H9 (cell line): ENCODE measurements at regions not wholly inside any gene's neighbourhood (a gene's known extent, or its start where the extent isn't known, plus 50 kb on each side); places are given as distances from the start of the nearest gene placed in this dataset.

Experiments
- DNase-seq: peaks from one replicate; pipeline ENCODE4 v3.0.0-alpha.2; 2017
- H2AFZ ChIP-seq: one replicate; pipeline ENCODE4 v1.6.1; 2013; ENCODE audit warnings: mild to moderate bottlenecking, low read length, control low read depth, moderate library complexity
- H2AK5ac ChIP-seq: 2 replicates; pipeline ENCODE4 v1.6.1; 2013; ENCODE audit warnings: low read length, control low read depth, mixed read lengths; ENCODE audit not compliant: insufficient read length
- H2BK120ac ChIP-seq: one replicate; pipeline ENCODE4 v1.6.1; 2013; ENCODE audit warnings: low read depth, mild to moderate bottlenecking, low read length, control low read depth, inconsistent platforms; ENCODE audit not compliant: poor library complexity, severe bottlenecking
- H2BK12ac ChIP-seq: 2 replicates; pipeline ENCODE4 v1.6.1; 2013; ENCODE audit warnings: low read length, control low read depth, mixed read lengths, low read depth; ENCODE audit not compliant: insufficient read length
- H2BK15ac ChIP-seq: 2 replicates; pipeline ENCODE4 v1.6.1; 2013; ENCODE audit warnings: low read depth, low read length, control low read depth
- H2BK20ac ChIP-seq: one replicate; pipeline ENCODE4 v1.6.1; 2013; ENCODE audit warnings: low read depth, mild to moderate bottlenecking, low read length, control low read depth, inconsistent platforms; ENCODE audit not compliant: poor library complexity, severe bottlenecking
- H2BK5ac ChIP-seq: 2 replicates; pipeline ENCODE4 v1.6.1; 2013; ENCODE audit warnings: low read length, control low read depth, mixed read lengths; ENCODE audit not compliant: insufficient read length
- H3K14ac ChIP-seq: 2 replicates; pipeline ENCODE4 v1.6.1; 2013; ENCODE audit warnings: low read length, control low read depth; ENCODE audit not compliant: insufficient read depth
- H3K18ac ChIP-seq: 2 replicates; pipeline ENCODE4 v1.6.1; 2013; ENCODE audit warnings: low read depth, mild to moderate bottlenecking, mixed read lengths, low read length, control low read depth; ENCODE audit not compliant: insufficient read length
- H3K23ac ChIP-seq: 2 replicates; pipeline ENCODE4 v1.6.1; 2013; ENCODE audit warnings: low read length, control low read depth, mixed read lengths, low read depth; ENCODE audit not compliant: insufficient read length
- H3K23me2 ChIP-seq: 2 replicates; pipeline ENCODE4 v1.6.1; 2013; ENCODE audit warnings: low read depth, mild to moderate bottlenecking, mixed read lengths, low read length, control low read depth; ENCODE audit not compliant: insufficient read length, poor library complexity, severe bottlenecking
- H3K27ac ChIP-seq: 2 replicates; pipeline ENCODE4 v1.5.1; 2013; ENCODE audit warnings: low read length, control low read depth, mixed read lengths, low read depth; ENCODE audit not compliant: insufficient read length
- H3K27me3 ChIP-seq: 2 replicates; pipeline ENCODE4 v1.6.1; 2013; ENCODE audit warnings: low read length, control low read depth, inconsistent platforms; ENCODE audit not compliant: insufficient read depth
- H3K4ac ChIP-seq: 2 replicates; pipeline ENCODE4 v1.6.1; 2013; ENCODE audit warnings: low read depth, mild to moderate bottlenecking, control low read depth, inconsistent platforms, low read length, moderate library complexity
- H3K4me1 ChIP-seq: 2 replicates; pipeline ENCODE4 v1.6.1; 2013; ENCODE audit warnings: low read length, control low read depth, inconsistent platforms; ENCODE audit not compliant: insufficient read depth
- H3K4me2 ChIP-seq: 2 replicates; pipeline ENCODE4 v1.6.1; 2013; ENCODE audit warnings: low read length, control low read depth, mixed read lengths; ENCODE audit not compliant: insufficient read length, insufficient read depth
- H3K56ac ChIP-seq: 2 replicates; pipeline ENCODE4 v1.6.1; 2013; ENCODE audit warnings: low read depth, mild to moderate bottlenecking, mixed read lengths, low read length, control low read depth; ENCODE audit not compliant: insufficient read length
- H3K79me1 ChIP-seq: 2 replicates; pipeline ENCODE4 v1.6.1; 2013; ENCODE audit warnings: low read depth, mild to moderate bottlenecking, moderate library complexity, low read length, control low read depth, inconsistent platforms; ENCODE audit not compliant: insufficient read depth, poor library complexity, severe bottlenecking
- H3K79me2 ChIP-seq: 2 replicates; pipeline ENCODE4 v1.6.1; 2013; ENCODE audit warnings: low read length, control low read depth, inconsistent platforms; ENCODE audit not compliant: insufficient read depth
- H3K9ac ChIP-seq: 2 replicates; pipeline ENCODE4 v1.6.1; 2013; ENCODE audit warnings: low read length, control low read depth, mixed read lengths; ENCODE audit not compliant: insufficient read length; ENCODE audit errors: extremely low read depth
- H3K9me3 ChIP-seq: one replicate; pipeline ENCODE4 v1.6.1; 2013; ENCODE audit warnings: low read depth, low read length, inconsistent platforms; ENCODE audit not compliant: control insufficient read depth
- H3T11ph ChIP-seq: one replicate; pipeline ENCODE4 v1.6.1; 2013; ENCODE audit warnings: mild to moderate bottlenecking, low read length, control low read depth, inconsistent platforms
- H4K20me1 ChIP-seq: one replicate; pipeline ENCODE4 v1.6.1; 2013; ENCODE audit not compliant: control insufficient read depth, insufficient read length, insufficient read depth
- H4K5ac ChIP-seq: 2 replicates; pipeline ENCODE4 v1.6.1; 2013; ENCODE audit warnings: low read depth, mild to moderate bottlenecking, mixed read lengths, low read length, control low read depth; ENCODE audit not compliant: insufficient read length
- H4K8ac ChIP-seq: replicated peaks from 2 replicates; pipeline ENCODE4 v1.6.1; 2013; ENCODE audit warnings: low read length, control low read depth, mixed read lengths, low read depth; ENCODE audit not compliant: insufficient read length
- H4K91ac ChIP-seq: 2 replicates; pipeline ENCODE4 v1.6.1; 2013; ENCODE audit warnings: low read depth, mild to moderate bottlenecking, moderate library complexity, mixed read lengths, low read length, control low read depth; ENCODE audit not compliant: insufficient read length
- H3K27ac Mint-ChIP-seq, 3 experiments: 2 replicates in 2 of 3; 3 replicates in 1 of 3; pipeline ENCODE4 v1.8.0; 2020 to 2021; ENCODE audit warnings: mixed read lengths in 3 of 3, mild to moderate bottlenecking in 1 of 3, moderate library complexity in 1 of 3
- H3K27me3 Mint-ChIP-seq: 2 replicates; pipeline ENCODE4 v1.8.0; 2021; ENCODE audit warnings: low read depth, mild to moderate bottlenecking, moderate library complexity, mixed read lengths
- H3K36me3 Mint-ChIP-seq, 3 experiments: 2 replicates in 2 of 3; 3 replicates in 1 of 3; pipeline ENCODE4 v1.8.0; 2020 to 2021; ENCODE audit warnings: low read depth in 3 of 3, mixed read lengths in 3 of 3; ENCODE audit not compliant: insufficient read depth in 1 of 3
- H3K4me1 Mint-ChIP-seq, 2 experiments: 2 replicates each; pipeline ENCODE4 v1.8.0; 2020; ENCODE audit warnings: mixed read lengths in 2 of 2
- H3K4me3 Mint-ChIP-seq, 2 experiments: 2 replicates in 1 of 2; 3 replicates in 1 of 2; pipeline ENCODE4 v1.8.0; 2020 to 2021; ENCODE audit warnings: mild to moderate bottlenecking in 2 of 2, mixed read lengths in 2 of 2, moderate library complexity in 1 of 2
- H3K9me3 Mint-ChIP-seq, 2 experiments: 2 replicates in 1 of 2; 3 replicates in 1 of 2; pipeline ENCODE4 v1.8.0; 2020; ENCODE audit warnings: mild to moderate bottlenecking in 2 of 2, mixed read lengths in 2 of 2, moderate library complexity in 1 of 2
- CTCF ChIP-seq: fragments of 200-600 bp; sonication (generic); conservative IDR thresholded peaks from 3 replicates; pipeline ENCODE4 v1.8.0; 2021; ENCODE audit warnings: antibody characterized with exemption, mild to moderate bottlenecking
- WGBS: extraction: QIAGEN DNeasy Blood & Tissue Kit; methylation state at CpG from one replicate; pipeline ENCODE4 v1.1.7; 2013; ENCODE audit warnings: missing lambda C conversion rate, low lambda C conversion rate, mixed read lengths; ENCODE audit not compliant: insufficient read length; ENCODE audit errors: extremely low coverage; 5-methylcytosine and 5-hydroxymethylcytosine counted together

DNA sequence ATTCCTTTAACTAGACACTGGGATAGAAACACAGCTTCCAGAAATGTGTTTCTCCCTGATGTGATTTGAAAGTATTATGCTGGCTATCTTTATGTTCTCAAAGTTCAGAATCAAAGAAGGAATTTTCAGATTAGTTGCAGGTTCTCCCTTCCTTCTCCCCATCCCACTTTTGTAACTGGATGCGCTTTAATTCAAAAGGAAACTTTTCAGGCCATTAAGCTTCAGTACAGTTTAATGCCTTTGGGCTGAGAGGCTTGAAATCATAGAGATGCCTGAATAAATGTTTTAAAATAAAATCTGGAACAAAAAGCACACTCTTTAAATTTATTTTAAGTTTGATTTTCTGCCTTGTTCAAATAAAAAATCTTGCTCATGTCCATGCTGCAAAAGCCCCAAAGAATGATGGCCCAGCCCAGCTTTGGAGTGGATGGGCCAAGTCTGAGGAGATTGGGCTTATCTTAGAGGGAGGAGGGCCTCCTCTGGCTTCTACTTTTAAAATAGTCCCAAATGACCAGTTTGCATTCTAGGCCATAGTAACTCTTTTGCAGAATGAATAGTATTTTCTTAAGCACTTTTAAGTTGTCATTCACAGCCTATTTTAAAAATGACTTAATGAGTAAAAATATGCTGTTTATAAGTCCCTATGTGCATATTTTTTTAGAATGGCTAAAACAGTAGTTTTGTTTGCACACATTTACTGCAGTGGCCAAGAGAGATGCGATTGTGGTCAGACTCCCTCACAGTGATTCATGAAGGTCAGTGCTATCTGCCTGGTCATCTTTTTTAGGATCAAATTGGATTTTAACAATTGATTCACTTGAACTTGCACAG is 129.2 kb downstream of the MTX2 start:
- TF ChIP-seq CTCF = no peak
- Mint-ChIP-seq H3K4me3 (no peak overlapping the region), H3K27me3 (no peaks in the 10 kb centered on the region; the same call in 1 of the 2 replicates), H3K4me1 (peaks cover 8% of the 10 kb centered on the region in 2 experiments), H3K27ac (0 out of 7 replicates have a peak overlapping the region, but pooled peaks of 1 of the 3 experiments have one; percentile 22), H3K36me3 (no peaks in the 10 kb centered on the region), H3K9me3 (no peaks in the 10 kb centered on the region)
- Histone ChIP-seq H2BK120ac (no peak overlapping the region), H3K18ac (no peak overlapping the region), H2AK5ac (no peak overlapping the region), H3K27ac (no peak overlapping the region), H2BK12ac (no peak overlapping the region), H3T11ph (no peak overlapping the region), H2AFZ (no peak overlapping the region), H3K4me1 (no peaks in the 10 kb centered on the region; the same call in 1 of the 2 replicates), H4K8ac (no peak overlapping the region), H3K79me2 (no peaks in the 10 kb centered on the region), H4K5ac (no peak overlapping the region), H4K91ac (no peak overlapping the region), H3K4ac (no peak overlapping the region), H3K14ac (no peak overlapping the region), H3K9ac (no peak overlapping the region), H3K9me3 (no peaks in the 10 kb centered on the region), H3K79me1 (no peaks in the 10 kb centered on the region), H2BK5ac (no peak overlapping the region), H3K27me3 (no peaks in the 10 kb centered on the region), H3K4me2 (no peak overlapping the region), H3K56ac (no peak overlapping the region), H2BK20ac (no peak overlapping the region), H3K23me2 (no peaks in the 10 kb centered on the region), H2BK15ac (no peak overlapping the region), H3K23ac (no peak overlapping the region), H4K20me1 (no peaks in the 10 kb centered on the region)
- no CpG with 5 or more reads among the region's 2 CpGs for WGBS
- no peak for DNase-seq
